ENCODE measurements at regions not wholly inside any gene's neighbourhood (a gene's known extent, or its start where the extent isn't known, plus 50 kb on each side); places are given as distances from the start of the nearest gene placed in this dataset.

DNA sequence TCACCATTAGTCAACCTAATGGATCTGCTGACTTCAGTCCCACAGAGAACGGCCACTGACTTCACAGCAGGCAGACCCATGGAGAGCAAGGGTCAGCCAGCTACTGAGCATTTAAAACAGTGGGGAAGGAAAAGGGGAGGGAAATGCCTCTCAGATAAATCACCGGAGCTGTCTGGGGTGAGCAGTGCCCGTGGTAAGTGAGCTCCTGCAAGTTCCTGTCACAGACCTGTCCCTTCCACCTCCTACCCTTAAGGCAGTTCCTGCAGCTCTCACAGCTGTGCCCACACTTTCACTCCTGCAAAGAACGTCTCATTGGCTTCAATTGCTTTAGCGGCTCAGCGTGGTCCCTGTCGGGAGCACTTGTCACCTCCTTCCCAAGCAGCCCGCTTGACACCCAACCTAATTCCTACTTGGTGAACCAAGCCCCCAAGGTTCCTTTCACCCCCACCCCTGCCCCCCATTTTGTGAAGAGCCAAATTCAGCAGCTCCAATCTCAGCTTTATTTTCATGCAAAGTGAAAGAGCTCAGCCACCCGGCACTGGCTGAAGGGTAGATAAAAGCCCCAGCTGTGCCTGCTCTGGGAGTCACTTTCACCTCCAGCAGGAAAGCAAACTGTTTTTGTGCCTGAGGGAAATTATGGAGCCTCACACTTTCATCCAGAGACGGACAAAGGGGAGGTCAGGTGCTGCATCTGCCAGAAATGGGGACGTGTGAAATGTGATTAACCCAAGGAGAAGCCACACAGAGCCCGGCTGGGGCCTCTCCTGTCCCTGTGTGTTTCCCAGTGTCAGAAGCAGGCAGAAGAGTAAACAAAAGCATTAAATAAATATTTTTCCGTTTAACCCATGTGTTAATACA lies 306.2 kb downstream of the TTLL7 start:
- no peaks in the 10 kb centered on the region for H3K4me1 ChIP-seq (ENCODE audit: control insufficient read depth, low read length)
- no peak overlapping the region for H3K4me3 ChIP-seq (ENCODE audit: low read length)
- no peaks in the 10 kb centered on the region for H3K27me3 ChIP-seq (ENCODE audit: control insufficient read depth, low read length)
- H3F3A ChIP-seq (ENCODE audit: control insufficient read depth, insufficient read depth) = no peaks in the 10 kb centered on the region
- no peaks in the 10 kb centered on the region for H3K36me3 ChIP-seq (ENCODE audit: control insufficient read depth, low read length)
- no peak for TF ChIP-seq EZH2phosphoT487 (IDR thresholded peaks at IDR 0.05; ENCODE audit: borderline replicate concordance, low read length)
- TF ChIP-seq, protein P1, sequence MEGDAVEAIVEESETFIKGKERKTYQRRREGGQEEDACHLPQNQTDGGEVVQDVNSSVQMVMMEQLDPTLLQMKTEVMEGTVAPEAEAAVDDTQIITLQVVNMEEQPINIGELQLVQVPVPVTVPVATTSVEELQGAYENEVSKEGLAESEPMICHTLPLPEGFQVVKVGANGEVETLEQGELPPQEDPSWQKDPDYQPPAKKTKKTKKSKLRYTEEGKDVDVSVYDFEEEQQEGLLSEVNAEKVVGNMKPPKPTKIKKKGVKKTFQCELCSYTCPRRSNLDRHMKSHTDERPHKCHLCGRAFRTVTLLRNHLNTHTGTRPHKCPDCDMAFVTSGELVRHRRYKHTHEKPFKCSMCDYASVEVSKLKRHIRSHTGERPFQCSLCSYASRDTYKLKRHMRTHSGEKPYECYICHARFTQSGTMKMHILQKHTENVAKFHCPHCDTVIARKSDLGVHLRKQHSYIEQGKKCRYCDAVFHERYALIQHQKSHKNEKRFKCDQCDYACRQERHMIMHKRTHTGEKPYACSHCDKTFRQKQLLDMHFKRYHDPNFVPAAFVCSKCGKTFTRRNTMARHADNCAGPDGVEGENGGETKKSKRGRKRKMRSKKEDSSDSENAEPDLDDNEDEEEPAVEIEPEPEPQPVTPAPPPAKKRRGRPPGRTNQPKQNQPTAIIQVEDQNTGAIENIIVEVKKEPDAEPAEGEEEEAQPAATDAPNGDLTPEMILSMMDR (IDR thresholded peaks at IDR 0.05; ENCODE audit: low read depth, low read length, poor library complexity, severe bottlenecking) = no peak
- no peaks in the 10 kb centered on the region for H3K79me2 ChIP-seq (ENCODE audit: control insufficient read depth, low read length)
- H3K9me2 ChIP-seq (replicated peaks; ENCODE audit: control insufficient read depth, low read length) = no peaks in the 10 kb centered on the region
- H3K4me2 ChIP-seq (ENCODE audit: low read length) = no peak overlapping the region
- no peaks in the 10 kb centered on the region for H4K20me1 ChIP-seq (ENCODE audit: control insufficient read depth, insufficient read depth, low read depth, low read length)
- no peaks in the 10 kb centered on the region for H3K9me3 ChIP-seq (ENCODE audit: control insufficient read depth, insufficient read depth, low read length)
- H3K27ac ChIP-seq (ENCODE audit: low read depth, low read length) = no peak overlapping the region

DNA sequence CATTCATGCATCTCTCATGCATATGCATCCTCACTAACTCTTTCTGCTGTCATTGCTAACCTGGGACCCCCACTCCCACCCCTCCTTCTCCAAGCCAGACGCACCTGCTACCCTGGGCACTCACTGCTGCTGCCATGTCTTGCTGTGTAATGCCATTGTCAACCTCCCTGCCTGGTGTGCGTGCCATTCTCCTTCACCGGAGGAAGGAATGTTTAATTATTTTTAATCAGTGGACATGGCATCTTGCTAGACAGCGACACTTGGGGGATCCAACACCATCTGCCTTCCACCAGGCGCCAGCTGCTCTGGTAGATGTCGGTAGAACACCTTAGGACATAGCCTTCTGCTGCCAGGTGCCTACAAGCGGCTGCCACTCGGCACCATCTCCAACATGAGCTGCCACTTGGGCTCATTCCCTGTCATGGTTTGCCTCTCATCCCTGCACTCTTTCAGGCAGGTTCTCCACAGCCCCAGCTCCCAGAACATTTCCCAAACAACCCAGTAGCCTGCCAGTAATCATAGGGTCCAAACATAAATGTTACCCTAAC lies 306.9 kb downstream of the TTLL7 start:
- no peak overlapping the region for H3K4me3 ChIP-seq (ENCODE audit: low read length)
- no peak overlapping the region for H3K4me2 ChIP-seq (ENCODE audit: low read length)
- H3K9me3 ChIP-seq (ENCODE audit: control insufficient read depth, insufficient read depth, low read length) = no peaks in the 10 kb centered on the region
- H3K36me3 ChIP-seq (ENCODE audit: control insufficient read depth, low read length) = no peaks in the 10 kb centered on the region
- no peak overlapping the region for H3K27ac ChIP-seq (ENCODE audit: low read depth, low read length)
- no peaks in the 10 kb centered on the region for H3K79me2 ChIP-seq (ENCODE audit: control insufficient read depth, low read length)
- no peaks in the 10 kb centered on the region for H4K20me1 ChIP-seq (ENCODE audit: control insufficient read depth, insufficient read depth, low read depth, low read length)
- TF ChIP-seq, protein P1 (IDR thresholded peaks at IDR 0.05; ENCODE audit: low read depth, low read length, poor library complexity, severe bottlenecking) = no peak
- TF ChIP-seq EZH2phosphoT487 (IDR thresholded peaks at IDR 0.05; ENCODE audit: borderline replicate concordance, low read length) = no peak
- no peaks in the 10 kb centered on the region for H3K27me3 ChIP-seq (ENCODE audit: control insufficient read depth, low read length)
- H3K9me2 ChIP-seq (replicated peaks; ENCODE audit: control insufficient read depth, low read length) = no peaks in the 10 kb centered on the region
- H3K4me1 ChIP-seq (ENCODE audit: control insufficient read depth, low read length) = no peaks in the 10 kb centered on the region
- H3F3A ChIP-seq (ENCODE audit: control insufficient read depth, insufficient read depth) = no peaks in the 10 kb centered on the region

DNA sequence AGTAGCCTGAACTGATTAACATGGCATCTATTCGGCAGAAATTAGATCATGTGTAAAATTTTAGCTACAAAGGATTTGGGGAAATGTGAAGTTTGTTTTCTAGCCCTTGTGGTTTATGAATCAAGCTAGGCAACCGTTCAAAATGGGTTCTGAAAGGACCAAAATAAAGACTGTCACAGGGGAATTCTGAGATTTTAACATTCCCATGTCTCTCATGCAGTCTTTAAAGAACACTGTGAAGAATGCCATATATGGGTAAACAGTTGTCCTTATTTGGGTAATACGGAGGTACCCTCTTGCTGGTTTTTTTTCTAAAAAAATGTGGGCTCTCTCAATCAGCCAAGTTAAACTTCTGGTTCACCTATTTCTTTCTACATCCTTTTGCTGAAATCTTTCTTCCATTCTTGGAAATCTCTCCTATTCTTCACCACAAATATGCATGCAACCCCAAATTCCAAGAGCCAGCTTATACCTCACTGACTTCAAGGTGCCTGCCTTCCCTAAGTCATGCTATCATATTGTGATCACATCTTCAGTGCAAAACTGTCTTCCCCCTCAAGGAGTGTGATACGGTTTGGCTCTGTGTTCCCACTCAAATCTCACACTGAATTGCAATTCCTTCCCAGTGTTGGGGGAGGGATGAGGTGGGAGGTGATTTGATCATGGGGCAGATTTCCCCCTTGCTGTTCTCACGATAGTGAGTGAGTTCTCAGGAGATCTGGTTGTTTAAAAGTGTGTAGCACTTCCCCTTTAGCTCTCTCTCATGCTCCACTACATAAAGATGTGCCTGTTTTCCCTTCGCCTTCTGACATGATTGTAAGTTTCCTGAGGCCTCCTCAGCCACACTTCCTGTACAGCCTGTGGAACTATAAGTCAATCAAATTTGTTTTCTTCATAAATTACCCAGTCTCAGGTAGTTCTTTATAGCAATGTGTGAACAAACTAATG lies 308.7 kb downstream of the TTLL7 start:
- no peaks in the 10 kb centered on the region for H4K20me1 ChIP-seq (ENCODE audit: control insufficient read depth, insufficient read depth, low read depth, low read length)
- H3K27ac ChIP-seq (ENCODE audit: low read depth, low read length) = no peak overlapping the region

More for the DNA sequence above, 308.7 kb downstream of the TTLL7 start:
- Histone ChIP-seq H3K79me2 (ENCODE audit: control insufficient read depth, low read length) (no peaks in the 10 kb centered on the region), H3K4me1 (ENCODE audit: control insufficient read depth, low read length) (no peaks in the 10 kb centered on the region), H3K9me2 (replicated peaks; ENCODE audit: control insufficient read depth, low read length) (no peaks in the 10 kb centered on the region), H3K4me2 (ENCODE audit: low read length) (no peak overlapping the region), H3K4me3 (ENCODE audit: low read length) (no peak overlapping the region), H3K36me3 (ENCODE audit: control insufficient read depth, low read length) (no peaks in the 10 kb centered on the region), H3F3A (ENCODE audit: control insufficient read depth, insufficient read depth) (no peaks in the 10 kb centered on the region), H3K27me3 (ENCODE audit: control insufficient read depth, low read length) (no peaks in the 10 kb centered on the region), H3K9me3 (ENCODE audit: control insufficient read depth, insufficient read depth, low read length) (no peaks in the 10 kb centered on the region)
- no peak for TF ChIP-seq EZH2phosphoT487 (IDR thresholded peaks at IDR 0.05; ENCODE audit: borderline replicate concordance, low read length)
- TF ChIP-seq, protein P1 (IDR thresholded peaks at IDR 0.05; ENCODE audit: low read depth, low read length, poor library complexity, severe bottlenecking) = no peak
